ENCODE measurements at regions not wholly inside any gene's neighbourhood (a gene's known extent, or its start where the extent isn't known, plus 50 kb on each side); places are given as distances from the start of the nearest gene placed in this dataset.

DNA sequence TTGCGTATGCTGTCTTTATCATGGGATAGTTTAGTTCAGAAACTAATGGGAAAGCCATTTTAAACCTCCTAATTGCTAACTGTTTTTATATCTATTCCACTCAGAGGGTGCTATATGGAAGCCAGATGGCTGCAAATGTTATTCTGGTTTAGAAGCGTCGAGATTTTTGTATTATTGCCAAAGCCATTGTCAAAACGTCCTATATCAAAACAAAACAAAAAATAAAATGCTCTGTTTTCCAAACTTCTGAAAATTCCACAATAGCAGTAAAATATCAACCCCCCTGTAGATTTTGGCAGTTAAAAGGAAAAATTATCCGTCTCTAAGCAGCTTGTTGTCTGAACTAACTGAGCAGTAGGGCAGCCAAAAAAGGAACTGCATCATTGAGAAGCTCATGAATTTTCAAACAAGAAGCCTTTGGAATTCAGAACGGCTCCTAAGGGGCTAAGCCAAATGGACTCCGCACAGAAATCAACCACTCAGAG, 195.4 kb upstream of the CWC22 start:
- TF ChIP-seq, protein P1, sequence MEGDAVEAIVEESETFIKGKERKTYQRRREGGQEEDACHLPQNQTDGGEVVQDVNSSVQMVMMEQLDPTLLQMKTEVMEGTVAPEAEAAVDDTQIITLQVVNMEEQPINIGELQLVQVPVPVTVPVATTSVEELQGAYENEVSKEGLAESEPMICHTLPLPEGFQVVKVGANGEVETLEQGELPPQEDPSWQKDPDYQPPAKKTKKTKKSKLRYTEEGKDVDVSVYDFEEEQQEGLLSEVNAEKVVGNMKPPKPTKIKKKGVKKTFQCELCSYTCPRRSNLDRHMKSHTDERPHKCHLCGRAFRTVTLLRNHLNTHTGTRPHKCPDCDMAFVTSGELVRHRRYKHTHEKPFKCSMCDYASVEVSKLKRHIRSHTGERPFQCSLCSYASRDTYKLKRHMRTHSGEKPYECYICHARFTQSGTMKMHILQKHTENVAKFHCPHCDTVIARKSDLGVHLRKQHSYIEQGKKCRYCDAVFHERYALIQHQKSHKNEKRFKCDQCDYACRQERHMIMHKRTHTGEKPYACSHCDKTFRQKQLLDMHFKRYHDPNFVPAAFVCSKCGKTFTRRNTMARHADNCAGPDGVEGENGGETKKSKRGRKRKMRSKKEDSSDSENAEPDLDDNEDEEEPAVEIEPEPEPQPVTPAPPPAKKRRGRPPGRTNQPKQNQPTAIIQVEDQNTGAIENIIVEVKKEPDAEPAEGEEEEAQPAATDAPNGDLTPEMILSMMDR (conservative IDR thresholded peaks at IDR 0.05), result no peak
- TF ChIP-seq ZFX (IDR thresholded peaks at IDR 0.05), result no peak

Data from C4-2B (cell line).